GM18867 (cell line): ENCODE measurements at regions not wholly inside any gene's neighbourhood (a gene's known extent, or its start where the extent isn't known, plus 50 kb on each side); places are given as distances from the start of the nearest gene placed in this dataset.

Source experiments
- ATAC-seq: cut with Tn5 transposase; IDR thresholded peaks from one replicate; pipeline ENCODE4 v1.9.1; 2021; ENCODE audit warnings: mild to moderate bottlenecking, moderate library complexity; ENCODE audit not compliant: unreplicated experiment

- no peak for ATAC-seq
Observed at GRCh38 chr3:107092121-107092520, 285.1 kb upstream of the CCDC54 start.

DNA sequence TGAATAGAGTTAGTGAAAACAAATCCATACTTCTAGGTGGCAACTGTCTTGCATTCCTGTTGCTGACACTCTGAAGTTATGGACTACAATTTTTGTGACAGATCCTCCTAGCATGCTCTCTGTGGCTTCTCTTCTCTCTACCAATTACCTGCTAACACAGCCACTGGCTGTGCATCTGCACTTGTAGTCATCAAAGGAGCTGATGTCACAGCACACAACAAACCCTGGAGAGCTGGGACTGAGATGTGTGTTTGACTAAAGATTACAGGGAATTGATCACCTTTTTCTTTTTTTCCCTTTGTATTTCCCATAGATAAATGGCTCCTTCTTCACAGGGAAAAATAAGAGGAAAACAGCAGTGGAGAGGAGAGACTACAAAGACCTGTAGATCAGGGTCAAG is 278.4 kb upstream of the CCDC54 start:
- ATAC-seq: no peak

GRCh38 chr3:107100137-107100536 is 277.1 kb upstream of the CCDC54 start:
- ATAC-seq: no peak

DNA sequence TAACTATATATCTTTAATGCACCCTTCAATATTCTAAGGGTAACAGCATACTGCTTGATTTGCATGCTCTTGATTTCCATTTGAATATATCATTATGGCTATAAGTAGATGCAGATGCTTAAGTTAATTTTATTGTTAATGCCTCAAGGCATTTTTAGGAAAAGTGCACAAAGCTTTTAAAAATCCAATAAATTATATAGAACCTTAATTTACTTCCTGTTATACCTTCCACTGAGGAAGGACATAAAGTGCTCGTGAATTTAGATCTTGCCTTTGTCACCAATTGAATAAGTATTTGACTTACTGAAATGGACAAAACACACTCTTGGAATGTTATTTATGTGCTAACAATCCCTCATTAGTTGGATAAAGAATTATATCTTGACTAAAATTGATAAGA is 276.7 kb upstream of the CCDC54 start:
- ATAC-seq: no peak

DNA sequence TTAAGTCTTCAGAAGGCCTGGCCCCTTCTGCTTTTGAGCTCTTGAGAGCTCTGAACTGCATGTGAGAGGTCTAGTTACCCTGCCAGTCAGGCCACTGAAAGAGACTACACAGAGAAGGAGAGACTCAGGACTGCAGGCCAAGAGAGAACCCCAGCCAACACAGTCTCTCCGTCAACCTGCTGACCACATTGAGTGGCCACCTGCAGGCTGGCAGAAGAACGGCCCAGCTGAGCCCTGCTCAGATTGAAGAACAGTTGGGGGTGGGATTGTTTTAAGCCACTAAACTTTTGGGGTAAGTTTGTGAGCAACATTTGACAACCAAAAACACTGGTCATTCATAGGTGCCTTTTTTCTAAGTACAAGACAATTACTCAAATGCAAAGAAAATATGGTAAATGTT is 273.5 kb upstream of the CCDC54 start:
- ATAC-seq: no peak

GRCh38 chr3:107106316-107106715 is 270.9 kb upstream of the CCDC54 start:
- ATAC-seq: no peak

GRCh38 chr3:107106907-107107306 is 270.3 kb upstream of the CCDC54 start:
- ATAC-seq: no peak

GRCh38 chr3:107110596-107111305 is 266.5 kb upstream of the CCDC54 start:
- no peak for ATAC-seq

DNA sequence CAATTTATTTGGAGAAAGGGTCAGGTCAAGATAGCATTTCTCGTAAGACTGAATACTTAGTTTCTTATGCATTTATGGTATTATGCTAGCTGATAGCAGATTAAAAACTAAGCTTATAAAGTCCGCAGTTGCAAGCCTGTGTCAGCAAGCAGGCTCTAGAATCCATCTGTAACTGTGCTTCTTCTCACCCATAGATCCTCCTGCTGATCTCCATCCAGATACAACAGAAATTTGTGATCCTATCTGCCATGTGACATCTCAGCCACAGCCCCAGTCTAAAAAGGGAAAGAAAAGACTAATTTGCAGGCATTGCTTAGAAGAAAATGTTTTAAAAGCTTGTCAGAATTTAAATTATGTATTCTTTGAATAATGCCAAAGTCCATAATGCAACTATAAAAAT is 265.4 kb upstream of the CCDC54 start:
- no peak for ATAC-seq

- no peak for ATAC-seq
Observed at GRCh38 chr3:107112356-107112755, 264.9 kb upstream of the CCDC54 start.

GRCh38 chr3:107116251-107116650 is 261.0 kb upstream of the CCDC54 start:
- no peak for ATAC-seq

DNA sequence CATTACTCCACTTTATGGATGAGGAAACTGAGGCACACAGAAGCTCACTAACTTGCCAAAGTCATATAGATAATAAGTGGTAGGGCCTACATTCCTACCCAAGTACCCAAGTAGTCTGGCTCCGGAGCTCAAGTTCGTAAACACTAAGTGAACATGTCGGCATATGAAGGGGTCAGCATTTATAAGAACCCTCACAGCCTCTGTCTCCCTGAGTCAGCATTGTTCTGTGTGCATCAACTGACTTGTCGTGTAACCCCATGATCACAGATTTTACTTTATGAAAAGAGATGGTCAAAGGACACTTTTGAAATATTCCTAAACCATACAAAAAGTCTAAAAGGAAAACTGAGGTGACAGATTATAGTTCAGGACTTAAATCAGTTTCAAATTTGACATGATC is 260.1 kb upstream of the CCDC54 start:
- ATAC-seq: no peak

GRCh38 chr3:107117922-107118536 is 259.2 kb upstream of the CCDC54 start:
- peak; percentile 71 for ATAC-seq

DNA sequence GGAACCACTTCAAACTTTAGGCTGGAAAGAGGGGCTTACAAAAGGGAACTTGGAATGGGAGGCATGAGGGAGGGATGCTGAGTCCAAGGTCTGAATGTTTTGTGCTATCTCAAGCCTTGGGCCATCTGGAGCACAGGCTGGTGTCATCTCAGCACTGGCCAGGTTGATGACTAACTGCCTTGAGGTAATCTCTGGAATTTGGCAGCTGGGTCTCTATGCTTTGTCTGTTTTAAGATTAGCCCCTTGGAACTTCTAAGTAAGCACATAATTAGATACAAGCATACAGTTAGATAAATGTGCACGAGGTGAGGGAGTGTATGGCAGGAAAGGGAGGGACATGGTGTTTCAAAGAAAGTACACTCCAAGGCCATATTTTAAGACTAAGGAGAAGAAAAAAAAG is 252.4 kb upstream of the CCDC54 start:
- no peak for ATAC-seq

- ATAC-seq: no peak
Observed at GRCh38 chr3:107128946-107129345, 248.3 kb upstream of the CCDC54 start.

GRCh38 chr3:107130089-107130700 is 247.0 kb upstream of the CCDC54 start:
- ATAC-seq: no peak

- ATAC-seq: no peak
Observed at GRCh38 chr3:107132674-107133073, 244.6 kb upstream of the CCDC54 start.

DNA sequence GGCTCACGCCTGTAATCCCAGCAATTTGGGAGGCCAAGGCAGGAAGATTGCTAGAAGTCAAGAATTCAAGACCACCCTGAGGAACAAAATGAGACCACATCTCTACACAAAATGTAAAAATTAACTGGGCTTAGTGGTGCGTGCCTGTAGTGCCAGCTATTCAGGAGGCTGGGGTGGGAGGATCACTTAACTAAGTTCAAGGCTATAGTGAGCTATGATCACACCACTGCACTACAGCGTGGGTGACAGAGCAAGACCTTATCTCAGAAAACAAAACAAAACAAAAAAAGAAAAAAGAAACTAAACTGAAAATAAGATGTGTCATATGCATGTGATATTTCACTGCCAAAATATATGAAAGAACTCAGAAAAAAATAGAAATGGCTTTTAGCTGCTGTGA is 243.3 kb upstream of the CCDC54 start:
- no peak for ATAC-seq

- no peak for ATAC-seq
Observed at GRCh38 chr3:107142171-107142570, 235.1 kb upstream of the CCDC54 start.

- no peak for ATAC-seq
Observed at GRCh38 chr3:107142786-107143575, 234.3 kb upstream of the CCDC54 start.

GRCh38 chr3:107150675-107151074 is 226.6 kb upstream of the CCDC54 start:
- no peak for ATAC-seq

GRCh38 chr3:107153981-107154380 is 223.3 kb upstream of the CCDC54 start:
- ATAC-seq: no peak
